AML-193 (cell line): ENCODE measurements at regions not wholly inside any gene's neighbourhood (a gene's known extent, or its start where the extent isn't known, plus 50 kb on each side); places are given as distances from the start of the nearest gene placed in this dataset.
A peak's percentile ranks its signal among the peaks of the same experiment; 100 is the strongest.

Experiments used
- DNase-seq, 2 experiments: peaks; one replicate each; lab custom pipeline; 2025; lab: John Stamatoyannopoulos, UW

DNA sequence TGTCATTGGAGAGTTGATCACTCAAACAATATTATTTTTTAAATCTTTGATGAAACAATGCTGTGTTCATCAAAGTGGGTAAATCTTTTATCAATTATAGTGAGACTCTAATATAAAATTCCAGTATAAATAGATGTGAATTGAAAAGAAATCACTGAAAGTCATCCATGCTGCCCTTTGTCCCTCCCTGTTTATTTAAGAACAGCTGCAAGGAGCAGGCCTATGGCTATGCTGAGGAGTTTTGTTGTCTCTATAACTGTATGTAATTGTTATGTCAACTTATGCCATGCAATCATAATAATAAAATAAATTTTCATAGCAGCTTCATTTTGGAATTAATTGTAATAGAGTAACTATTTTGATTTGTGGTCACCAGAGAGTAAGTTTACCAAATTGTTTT, 1272.4 kb upstream of the ADGRL4 start:
- no peak for DNase-seq

DNA sequence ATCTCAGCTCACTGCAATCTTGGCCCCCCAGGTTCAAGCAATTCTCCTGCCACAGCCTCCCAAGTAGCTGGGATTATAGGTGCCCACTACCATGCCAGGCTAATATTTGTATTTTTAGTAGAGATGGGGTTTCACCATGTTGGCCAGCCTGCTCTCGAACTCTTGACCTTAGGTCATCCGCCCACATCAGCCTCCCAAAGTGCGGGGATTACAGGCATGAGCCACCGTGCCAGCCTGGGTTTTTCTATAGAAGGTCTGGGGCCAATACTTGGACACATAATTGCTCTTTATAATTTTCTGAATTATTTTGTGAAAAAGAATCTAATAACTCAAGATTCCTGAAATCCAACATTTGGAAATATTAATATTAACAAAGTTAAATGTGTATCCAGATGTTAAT, 1267.7 kb upstream of the ADGRL4 start:
- DNase-seq, result no peak

DNA sequence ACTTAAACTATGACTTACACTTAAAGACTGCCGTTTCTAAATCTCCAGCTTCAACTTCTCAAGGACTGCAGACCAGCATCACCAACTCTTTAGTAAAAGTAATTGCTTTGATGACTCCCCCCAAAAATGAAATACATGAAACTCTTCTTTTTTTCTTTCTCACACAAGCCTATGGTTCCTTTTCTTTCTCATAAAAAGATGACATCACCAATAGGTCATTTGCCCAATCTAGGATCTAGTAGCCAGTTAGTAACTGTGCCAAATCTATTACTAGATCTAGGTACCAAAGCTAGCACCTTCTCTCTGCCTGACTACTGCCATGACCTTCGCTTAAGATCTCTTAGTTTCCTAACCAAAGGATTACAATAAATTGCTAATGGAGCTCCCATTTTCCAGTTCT, 1266.0 kb upstream of the ADGRL4 start:
- no peak for DNase-seq

- no peak for DNase-seq
These were observed 1252.1 kb upstream of the ADGRL4 start for GRCh38 chr1:80258659-80259058.

DNA sequence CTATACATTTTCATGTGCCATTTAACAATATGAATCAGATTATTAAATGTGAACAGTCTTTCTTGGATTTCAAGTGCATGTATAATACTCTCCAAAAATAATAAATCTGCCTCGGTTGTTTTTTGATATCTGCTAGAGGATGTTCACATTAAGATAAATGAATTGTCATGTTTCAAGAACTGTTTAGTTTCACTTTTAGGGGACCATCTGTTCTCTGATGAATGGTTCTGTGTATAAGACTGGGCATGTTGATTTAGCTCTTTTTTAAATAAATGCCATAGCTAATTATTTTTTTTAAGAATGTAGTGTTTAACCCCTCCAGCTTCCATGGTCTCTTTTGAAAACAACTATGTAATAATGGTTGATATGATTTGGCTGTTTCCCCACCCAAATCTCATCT, 1245.1 kb upstream of the ADGRL4 start:
- DNase-seq, result no peak

- no peak for DNase-seq
These were observed 1244.6 kb upstream of the ADGRL4 start for GRCh38 chr1:80251171-80251570.

DNA sequence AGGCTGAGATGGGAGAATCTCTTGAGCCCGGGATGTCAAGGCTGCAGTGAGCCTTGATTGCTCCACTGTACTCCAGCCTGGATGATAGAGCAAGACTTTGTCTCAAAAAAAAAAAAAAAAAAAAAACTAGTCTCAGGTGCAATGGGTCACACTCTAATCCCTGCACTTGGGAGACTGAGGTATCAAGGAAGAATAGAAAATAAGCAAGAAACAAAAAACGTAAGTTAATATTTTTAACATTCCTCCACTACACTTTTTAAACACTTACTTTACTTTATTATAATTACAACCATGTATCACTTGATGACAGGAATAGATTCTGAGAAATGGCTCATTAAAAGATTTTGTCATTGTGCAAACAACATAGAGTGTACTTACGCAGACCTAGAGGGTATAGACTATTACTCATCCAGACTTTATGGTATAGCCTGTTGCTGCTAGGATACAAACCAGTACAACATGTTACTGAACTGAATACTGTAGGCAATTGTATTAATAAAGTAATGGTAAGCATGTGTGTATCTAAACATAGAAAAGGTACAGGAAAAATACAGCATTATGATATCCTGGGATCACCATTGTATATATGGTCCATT, 1244.1 kb upstream of the ADGRL4 start:
- DNase-seq, result no peak

GRCh38 chr1:80249699-80250098, 1243.2 kb upstream of the ADGRL4 start:
- no peak for DNase-seq

DNA sequence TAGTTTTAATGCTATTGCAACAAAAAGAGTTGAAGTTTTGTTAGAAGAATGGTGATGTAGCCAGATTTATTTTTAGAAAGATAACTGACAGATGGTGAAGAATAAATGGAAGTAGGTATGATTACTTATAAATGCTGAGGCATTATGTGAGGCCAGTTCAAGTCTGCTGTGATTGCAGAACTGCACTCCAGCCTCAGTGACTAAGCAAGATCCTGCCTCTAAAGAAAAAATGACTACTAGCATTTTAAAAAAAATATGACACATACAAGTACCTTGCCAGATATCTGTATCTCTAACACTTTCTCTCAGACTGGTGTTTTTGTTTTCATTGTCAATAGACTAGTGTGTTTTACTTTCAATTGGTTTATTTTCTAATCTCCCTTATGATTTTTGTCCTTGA, 1242.4 kb upstream of the ADGRL4 start:
- DNase-seq, result no peak

GRCh38 chr1:80245813-80246212, 1239.3 kb upstream of the ADGRL4 start:
- no peak for DNase-seq

GRCh38 chr1:80244372-80244771, 1237.8 kb upstream of the ADGRL4 start:
- DNase-seq, result no peak

- no peak for DNase-seq
These were observed 1235.0 kb upstream of the ADGRL4 start for GRCh38 chr1:80241566-80241965.

GRCh38 chr1:80225510-80225909, 1219.0 kb upstream of the ADGRL4 start:
- no peak for DNase-seq

GRCh38 chr1:80221319-80221718, 1214.8 kb upstream of the ADGRL4 start:
- no peak for DNase-seq

GRCh38 chr1:80218112-80218511, 1211.6 kb upstream of the ADGRL4 start:
- peak; percentile 16 to 20 for DNase-seq

GRCh38 chr1:80217377-80217986, 1211.0 kb upstream of the ADGRL4 start:
- no peak for DNase-seq

GRCh38 chr1:80214888-80215540, 1208.5 kb upstream of the ADGRL4 start:
- DNase-seq, result no peak

DNA sequence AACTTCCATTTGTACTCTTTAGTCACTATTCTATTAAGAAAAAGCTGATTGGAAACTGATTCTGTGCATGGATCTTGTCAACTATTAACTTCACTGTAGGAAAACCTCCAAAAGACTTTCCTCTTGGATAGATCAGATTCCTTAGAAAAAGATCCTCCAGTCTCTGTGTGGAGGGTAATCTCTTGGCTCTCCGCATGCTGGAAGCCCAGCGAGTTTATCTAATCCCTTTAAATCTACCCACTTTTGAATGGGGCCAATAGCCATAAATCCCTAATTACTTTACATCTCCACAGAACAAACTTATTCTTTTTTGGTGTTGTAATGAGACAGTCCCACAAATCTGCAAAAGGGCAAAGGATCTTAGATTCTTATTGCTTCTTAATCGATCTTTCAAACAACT, 1206.4 kb upstream of the ADGRL4 start:
- DNase-seq, result no peak

- DNase-seq, result no peak
These were observed 1205.3 kb upstream of the ADGRL4 start for GRCh38 chr1:80211691-80212380.

- no peak for DNase-seq
These were observed 1195.6 kb upstream of the ADGRL4 start for GRCh38 chr1:80202118-80202517.

DNA sequence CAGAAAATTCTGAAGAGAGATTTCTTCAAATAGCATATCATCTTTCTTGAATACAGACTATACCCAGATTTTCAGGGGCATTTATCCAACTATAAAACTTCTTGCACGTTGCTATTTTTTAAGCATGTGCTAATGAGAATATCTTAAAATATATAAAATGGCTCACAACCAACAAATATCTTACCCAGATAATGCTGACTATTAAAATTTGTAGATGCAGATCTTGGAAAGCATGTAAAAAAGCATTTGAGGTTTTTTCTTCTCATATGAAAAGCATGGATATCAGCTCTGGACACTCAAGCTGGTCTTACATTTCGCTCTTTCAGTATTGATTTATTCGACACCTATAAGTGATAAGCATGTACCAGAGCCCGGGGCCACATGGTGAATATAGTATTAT, 1187.7 kb upstream of the ADGRL4 start:
- no peak for DNase-seq

DNA sequence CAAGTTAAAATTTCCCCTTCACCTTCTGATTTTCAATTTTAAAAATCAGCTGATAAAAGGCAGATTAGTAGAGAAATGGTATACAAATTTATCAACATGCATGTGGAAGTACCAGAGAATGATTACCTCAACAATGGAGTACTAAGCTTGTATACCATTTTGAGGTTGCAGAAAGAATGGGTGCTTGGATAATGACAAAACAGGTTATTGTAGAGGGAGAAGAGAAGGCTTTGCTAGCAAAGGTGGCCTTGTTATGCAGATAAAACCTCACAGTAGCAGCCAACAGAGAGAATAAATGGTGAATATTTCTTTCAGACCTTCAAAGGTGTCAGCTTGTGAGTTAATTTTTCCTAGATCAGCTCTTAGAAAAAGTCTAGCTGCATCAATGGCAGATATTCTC, 1174.9 kb upstream of the ADGRL4 start:
- DNase-seq, result no peak

DNA sequence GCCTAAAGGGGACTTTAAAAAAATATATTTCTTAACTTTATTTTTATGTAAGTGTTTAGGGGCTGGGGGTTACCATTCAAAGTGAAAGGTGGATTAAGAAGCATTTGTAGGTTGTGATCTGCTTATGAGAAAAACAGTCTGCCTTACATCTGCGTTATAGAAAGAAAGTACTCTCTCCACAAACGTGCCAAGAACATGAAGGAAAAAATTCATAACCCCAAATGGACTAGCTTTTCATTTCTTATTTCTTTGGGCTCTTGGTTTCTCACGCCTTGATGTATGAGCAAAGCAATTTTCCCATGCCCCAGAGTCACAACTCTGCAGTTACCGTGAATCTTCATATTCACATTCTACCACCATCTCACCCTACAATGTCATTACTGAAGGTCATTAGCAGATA, 1165.1 kb upstream of the ADGRL4 start:
- no peak for DNase-seq
